B cell (primary cell): ENCODE measurements at regions not wholly inside any gene's neighbourhood (a gene's known extent, or its start where the extent isn't known, plus 50 kb on each side); places are given as distances from the start of the nearest gene placed in this dataset.

Source experiments
- ATAC-seq: fragments of 200-7000 bp; cut with Tn5 transposase; one replicate; pipeline ENCODE4 v1.10.0; 2021; ENCODE audit warnings: low read depth, mild to moderate bottlenecking, moderate number of reproducible peaks, moderate library complexity
- CTCF ChIA-PET: fragments of 350-600 bp; sonication (Branson Sonifier 250); formaldehyde crosslinking; loops from one replicate; lab custom pipeline; 2021; ENCODE audit warnings: antibody characterized with exemption, inconsistent platforms; lab: Charles Lee
- POLR2A ChIA-PET: fragments of 350-600 bp; sonication (Branson Sonifier 250); formaldehyde crosslinking; loops from one replicate; lab custom pipeline; 2021; ENCODE audit warnings: antibody characterized with exemption; lab: Charles Lee
- DNase-seq: peaks from one replicate; pipeline ENCODE4 v3.0.0; 2013
- H2AFZ ChIP-seq: 2 replicates; pipeline ENCODE4 v1.6.1; 2012; ENCODE audit warnings: mild to moderate bottlenecking, low read depth, low read length; ENCODE audit not compliant: insufficient read depth, poor library complexity, severe bottlenecking
- H3K27ac ChIP-seq, 2 donors: 1 replicate in 1 of 2; 2 replicates in 1 of 2; pipeline ENCODE4 v1.5.1; 2012 to 2013; ENCODE audit warnings: low read length in 2 of 2, mild to moderate bottlenecking in 2 of 2, moderate library complexity in 1 of 2
- H3K27me3 ChIP-seq, 4 experiments: fragments of 200-600 bp in 1 of 4; sonication (generic) in 1 of 4; replicated peaks in 1 of 4; 1 replicate in 2 of 4; 2 replicates in 2 of 4; pipeline versions ENCODE4 v1.6.1 to v1.7.0; 2013 to 2016; ENCODE audit warnings: low read length in 3 of 4, mild to moderate bottlenecking in 2 of 4, mixed read lengths in 1 of 4, moderate library complexity in 1 of 4; ENCODE audit not compliant: insufficient read depth in 4 of 4, control insufficient read depth in 3 of 4; ENCODE audit errors: control extremely low read depth in 1 of 4
- H3K36me3 ChIP-seq, 2 experiments: replicated peaks in 1 of 2; 1 replicate in 1 of 2; 2 replicates in 1 of 2; pipeline versions ENCODE4 v1.6.1 to v1.7.1; 2013; ENCODE audit warnings: low read length in 1 of 2; ENCODE audit not compliant: insufficient read depth in 2 of 2, control insufficient read depth in 1 of 2; ENCODE audit errors: control extremely low read depth in 1 of 2, extremely low read depth in 1 of 2
- H3K4me1 ChIP-seq, 2 donors: fragments of 200-600 bp in 1 of 2; sonication (generic) in 1 of 2; 1 replicate in 1 of 2; 2 replicates in 1 of 2; pipeline versions ENCODE4 v1.5.1 to v1.6.1; 2013 to 2017; ENCODE audit warnings: low read length in 2 of 2; ENCODE audit not compliant: control insufficient read depth in 2 of 2, insufficient read depth in 2 of 2
- H3K4me2 ChIP-seq: replicated peaks from 2 replicates; pipeline ENCODE3; 2012; ENCODE audit warnings: mild to moderate bottlenecking, low read depth, low read length; ENCODE audit not compliant: poor library complexity, severe bottlenecking
- H3K4me3 ChIP-seq, 5 experiments: fragments of 200-600 bp in 1 of 5; sonication (generic) in 1 of 5; 1 replicate in 3 of 5; 2 replicates in 2 of 5; pipeline versions ENCODE4 v1.5.1 to v1.7.0; 2011 to 2016; ENCODE audit warnings: low read length in 4 of 5, mild to moderate bottlenecking in 4 of 5, low read depth in 2 of 5, control low read depth in 1 of 5, moderate library complexity in 1 of 5; ENCODE audit not compliant: insufficient read depth in 1 of 5; ENCODE audit errors: control extremely low read depth in 1 of 5, extremely low read depth in 1 of 5
- H3K79me2 ChIP-seq: fragments of 200-600 bp; sonication (generic); one replicate; pipeline ENCODE4 v1.6.0; 2016; ENCODE audit warnings: low read length; ENCODE audit not compliant: control insufficient read depth, insufficient read depth
- H3K9ac ChIP-seq: fragments of 200-600 bp; sonication (generic); 2 replicates; pipeline ENCODE4 v1.6.1; 2017; ENCODE audit warnings: mild to moderate bottlenecking, low read length, moderate library complexity
- H3K9me3 ChIP-seq, 3 donors: one replicate each; pipeline versions ENCODE4 v1.6.1 to v1.7.1; 2013; ENCODE audit warnings: low read length in 2 of 3; ENCODE audit not compliant: control insufficient read depth in 2 of 3, insufficient read depth in 1 of 3; ENCODE audit errors: control extremely low read depth in 1 of 3
- H4K20me1 ChIP-seq: 2 replicates; pipeline ENCODE4 v1.6.0; 2012; ENCODE audit warnings: mild to moderate bottlenecking, low read length; ENCODE audit not compliant: insufficient read depth, control insufficient read depth, poor library complexity, severe bottlenecking
- H3K27ac Mint-ChIP-seq: one replicate; pipeline ENCODE4 v1.8.0; 2021; ENCODE audit warnings: mixed read lengths
- H3K27me3 Mint-ChIP-seq: one replicate; pipeline ENCODE4 v1.8.0; 2021; ENCODE audit warnings: mixed read lengths
- H3K4me1 Mint-ChIP-seq: one replicate; pipeline ENCODE4 v1.8.0; 2021; ENCODE audit warnings: mixed read lengths
- H3K4me3 Mint-ChIP-seq: one replicate; pipeline ENCODE4 v1.8.0; 2021; ENCODE audit warnings: mixed read lengths
- H3K9me3 Mint-ChIP-seq: one replicate; pipeline ENCODE4 v1.8.0; 2022; ENCODE audit warnings: mixed read lengths; ENCODE audit not compliant: insufficient read depth
- EZH2 ChIP-seq: IDR thresholded peaks from 2 replicates; pipeline ENCODE4 v1.6.1; 2012; ENCODE audit warnings: borderline replicate concordance, low read depth, mild to moderate bottlenecking, moderate library complexity, low read length; ENCODE audit not compliant: insufficient read depth, poor library complexity, severe bottlenecking
- WGBS: methylation state at CpG from one replicate; pipeline ENCODE4 v1.1.5; 2013; ENCODE audit warnings: missing lambda C conversion rate; ENCODE audit not compliant: insufficient coverage; 5-methylcytosine and 5-hydroxymethylcytosine counted together
- intact Hi-C: fragments of 100-400 bp; cut with micrococcal nuclease; formaldehyde crosslinking; loops from one replicate; pipeline ENCODE4 v1.10.0; 2022
- TF ChIP-seq, protein P1 (sequence below): fragments of 200-600 bp; IDR thresholded peaks from one replicate; pipeline ENCODE4 v1.8.0; 2022; ENCODE audit warnings: antibody characterized with exemption, mild to moderate bottlenecking

GRCh38 chr5:2465383-2465782, 286.1 kb downstream of the IRX2 start:
- 92% methylated on average over 8 of the region's 10 CpGs for WGBS
- intact Hi-C loops, result no loop called here
- peaks cover 5% of the 10 kb centered on the region for H3K9me3 Mint-ChIP-seq
- CTCF ChIA-PET, result no interaction called here
- Histone ChIP-seq H3K27me3 (no peaks in the 10 kb centered on the region), H2AFZ (no peak overlapping the region), H3K36me3 (no peaks in the 10 kb centered on the region), H3K27ac (no peak overlapping the region), H3K79me2 (no peaks in the 10 kb centered on the region), H3K9ac (no peak overlapping the region), H4K20me1 (no peaks in the 10 kb centered on the region), H3K4me1 (no peaks in the 10 kb centered on the region), H3K4me3 (no peak overlapping the region), H3K9me3 (peaks cover 0 to 28% (median 0%) of the 10 kb centered on the region in 3 donors), H3K4me2 (no peak overlapping the region)
- no peaks in the 10 kb centered on the region for H3K27me3 Mint-ChIP-seq
- H3K4me3 Mint-ChIP-seq, result no peak overlapping the region
- DNase-seq, result no peak
- H3K4me1 Mint-ChIP-seq, result no peaks in the 10 kb centered on the region
- no peak overlapping the region for H3K27ac Mint-ChIP-seq
- no peak for ATAC-seq
- POLR2A ChIA-PET, result no interaction called here
- TF ChIP-seq, protein P1, sequence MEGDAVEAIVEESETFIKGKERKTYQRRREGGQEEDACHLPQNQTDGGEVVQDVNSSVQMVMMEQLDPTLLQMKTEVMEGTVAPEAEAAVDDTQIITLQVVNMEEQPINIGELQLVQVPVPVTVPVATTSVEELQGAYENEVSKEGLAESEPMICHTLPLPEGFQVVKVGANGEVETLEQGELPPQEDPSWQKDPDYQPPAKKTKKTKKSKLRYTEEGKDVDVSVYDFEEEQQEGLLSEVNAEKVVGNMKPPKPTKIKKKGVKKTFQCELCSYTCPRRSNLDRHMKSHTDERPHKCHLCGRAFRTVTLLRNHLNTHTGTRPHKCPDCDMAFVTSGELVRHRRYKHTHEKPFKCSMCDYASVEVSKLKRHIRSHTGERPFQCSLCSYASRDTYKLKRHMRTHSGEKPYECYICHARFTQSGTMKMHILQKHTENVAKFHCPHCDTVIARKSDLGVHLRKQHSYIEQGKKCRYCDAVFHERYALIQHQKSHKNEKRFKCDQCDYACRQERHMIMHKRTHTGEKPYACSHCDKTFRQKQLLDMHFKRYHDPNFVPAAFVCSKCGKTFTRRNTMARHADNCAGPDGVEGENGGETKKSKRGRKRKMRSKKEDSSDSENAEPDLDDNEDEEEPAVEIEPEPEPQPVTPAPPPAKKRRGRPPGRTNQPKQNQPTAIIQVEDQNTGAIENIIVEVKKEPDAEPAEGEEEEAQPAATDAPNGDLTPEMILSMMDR, result no peak
- TF ChIP-seq EZH2, result no peak

DNA sequence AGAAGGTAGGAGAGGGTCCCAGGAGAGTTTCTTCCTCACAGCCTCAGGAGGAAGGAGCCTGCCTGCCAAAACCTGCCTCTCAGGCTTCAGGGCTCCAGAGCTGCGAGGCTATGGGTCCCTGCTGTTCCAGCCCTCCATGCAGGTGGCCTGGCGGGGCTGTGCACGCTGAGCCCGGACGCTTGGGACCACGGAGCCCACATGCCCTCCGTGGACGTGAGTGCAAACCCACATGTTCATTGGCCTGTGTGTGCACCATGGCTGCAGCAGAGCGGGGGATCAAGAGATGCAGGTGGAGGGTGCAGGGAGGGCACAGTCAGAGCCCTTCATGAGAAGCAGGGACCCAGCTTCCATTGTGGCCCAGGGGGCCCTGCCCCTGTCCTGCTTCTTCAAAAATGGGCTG, 287.3 kb downstream of the IRX2 start:
- Histone ChIP-seq H3K9me3 (peaks cover 0 to 32% (median 0%) of the 10 kb centered on the region in 3 donors), H3K4me2 (no peak overlapping the region), H3K79me2 (no peaks in the 10 kb centered on the region), H3K4me3 (no peak overlapping the region), H3K36me3 (no peaks in the 10 kb centered on the region), H3K9ac (no peak overlapping the region), H3K27ac (no peak overlapping the region), H2AFZ (no peak overlapping the region), H4K20me1 (no peaks in the 10 kb centered on the region), H3K4me1 (no peaks in the 10 kb centered on the region), H3K27me3 (no peaks in the 10 kb centered on the region)
- ChIA-PET POLR2A (no interaction called here), CTCF (no interaction called here)
- Mint-ChIP-seq H3K4me1 (no peaks in the 10 kb centered on the region), H3K4me3 (no peak overlapping the region), H3K27me3 (no peaks in the 10 kb centered on the region), H3K27ac (no peak overlapping the region), H3K9me3 (peaks cover 5% of the 10 kb centered on the region)
- DNase-seq, result no peak
- intact Hi-C loops, result no loop called here
- no peak for ATAC-seq
- WGBS, result 85% methylated on average over 9 of the region's 9 CpGs
- no peak for TF ChIP-seq EZH2
- TF ChIP-seq, protein P1, result no peak
